Nephron (organoid): ENCODE measurements at regions not wholly inside any gene's neighbourhood (a gene's known extent, or its start where the extent isn't known, plus 50 kb on each side); places are given as distances from the start of the nearest gene placed in this dataset.

Experiments
- H3K27ac Mint-ChIP-seq, 3 experiments: 2 replicates each; pipeline ENCODE4 v1.8.0; 2020; ENCODE audit warnings: mixed read lengths in 3 of 3, mild to moderate bottlenecking in 2 of 3, moderate library complexity in 1 of 3
- H3K27me3 Mint-ChIP-seq: 2 replicates; pipeline ENCODE4 v1.8.0; 2021; ENCODE audit warnings: low read depth, mild to moderate bottlenecking, moderate library complexity, mixed read lengths
- H3K36me3 Mint-ChIP-seq: 2 replicates; pipeline ENCODE4 v1.8.0; 2020; ENCODE audit warnings: low read depth, mixed read lengths
- H3K4me1 Mint-ChIP-seq: 2 replicates; pipeline ENCODE4 v1.8.0; 2020; ENCODE audit warnings: mixed read lengths
- H3K4me3 Mint-ChIP-seq, 3 experiments: 2 replicates each; pipeline ENCODE4 v1.8.0; 2020; ENCODE audit warnings: mild to moderate bottlenecking in 3 of 3, mixed read lengths in 3 of 3, moderate library complexity in 2 of 3
- H3K9me3 Mint-ChIP-seq: 2 replicates; pipeline ENCODE4 v1.8.0; 2020; ENCODE audit warnings: mixed read lengths
- TF ChIP-seq, protein P1 (sequence below), 3 experiments: fragments of 200-600 bp; sonication (generic); IDR thresholded peaks; one replicate each; pipeline ENCODE4 v1.5.0; 2021; ENCODE audit warnings: antibody characterized with exemption in 3 of 3; ENCODE audit not compliant: unreplicated experiment in 3 of 3

DNA sequence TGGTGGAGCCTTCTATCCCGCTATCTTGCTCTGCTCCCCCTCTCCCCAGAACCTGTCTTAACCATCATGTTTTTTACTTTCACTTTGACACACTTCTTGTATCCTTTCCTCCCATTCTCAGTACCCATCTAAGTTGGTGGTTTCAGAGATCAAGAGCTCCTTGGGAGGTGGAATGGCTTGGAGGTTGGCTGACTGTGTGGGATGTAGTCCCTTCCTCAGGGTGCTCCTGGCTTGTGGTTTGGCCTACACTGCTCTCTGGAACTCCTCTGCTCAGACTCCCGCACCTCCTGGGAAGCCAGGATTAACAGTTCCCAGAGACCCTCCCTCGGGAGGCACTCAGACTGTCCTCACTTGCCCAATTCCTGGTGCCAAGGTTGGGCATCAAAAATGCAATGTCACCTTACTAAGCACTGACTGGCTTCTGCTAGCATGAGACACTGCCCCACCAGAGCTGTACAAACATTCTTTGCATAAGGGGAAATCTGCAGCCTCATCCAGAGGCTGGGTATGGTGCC, 93.1 kb upstream of the NAMPT start:
- H3K27me3 Mint-ChIP-seq, result peaks cover 3% of the 10 kb centered on the region
- no peak overlapping the region for H3K4me3 Mint-ChIP-seq
- no peaks in the 10 kb centered on the region for H3K36me3 Mint-ChIP-seq
- H3K9me3 Mint-ChIP-seq, result no peaks in the 10 kb centered on the region
- no peak overlapping the region for H3K27ac Mint-ChIP-seq
- TF ChIP-seq, protein P1, sequence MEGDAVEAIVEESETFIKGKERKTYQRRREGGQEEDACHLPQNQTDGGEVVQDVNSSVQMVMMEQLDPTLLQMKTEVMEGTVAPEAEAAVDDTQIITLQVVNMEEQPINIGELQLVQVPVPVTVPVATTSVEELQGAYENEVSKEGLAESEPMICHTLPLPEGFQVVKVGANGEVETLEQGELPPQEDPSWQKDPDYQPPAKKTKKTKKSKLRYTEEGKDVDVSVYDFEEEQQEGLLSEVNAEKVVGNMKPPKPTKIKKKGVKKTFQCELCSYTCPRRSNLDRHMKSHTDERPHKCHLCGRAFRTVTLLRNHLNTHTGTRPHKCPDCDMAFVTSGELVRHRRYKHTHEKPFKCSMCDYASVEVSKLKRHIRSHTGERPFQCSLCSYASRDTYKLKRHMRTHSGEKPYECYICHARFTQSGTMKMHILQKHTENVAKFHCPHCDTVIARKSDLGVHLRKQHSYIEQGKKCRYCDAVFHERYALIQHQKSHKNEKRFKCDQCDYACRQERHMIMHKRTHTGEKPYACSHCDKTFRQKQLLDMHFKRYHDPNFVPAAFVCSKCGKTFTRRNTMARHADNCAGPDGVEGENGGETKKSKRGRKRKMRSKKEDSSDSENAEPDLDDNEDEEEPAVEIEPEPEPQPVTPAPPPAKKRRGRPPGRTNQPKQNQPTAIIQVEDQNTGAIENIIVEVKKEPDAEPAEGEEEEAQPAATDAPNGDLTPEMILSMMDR (IDR thresholded peaks at IDR 0.05; ENCODE audit: unreplicated experiment in 3 of 3), result no peak
- peaks cover 8% of the 10 kb centered on the region for H3K4me1 Mint-ChIP-seq

DNA sequence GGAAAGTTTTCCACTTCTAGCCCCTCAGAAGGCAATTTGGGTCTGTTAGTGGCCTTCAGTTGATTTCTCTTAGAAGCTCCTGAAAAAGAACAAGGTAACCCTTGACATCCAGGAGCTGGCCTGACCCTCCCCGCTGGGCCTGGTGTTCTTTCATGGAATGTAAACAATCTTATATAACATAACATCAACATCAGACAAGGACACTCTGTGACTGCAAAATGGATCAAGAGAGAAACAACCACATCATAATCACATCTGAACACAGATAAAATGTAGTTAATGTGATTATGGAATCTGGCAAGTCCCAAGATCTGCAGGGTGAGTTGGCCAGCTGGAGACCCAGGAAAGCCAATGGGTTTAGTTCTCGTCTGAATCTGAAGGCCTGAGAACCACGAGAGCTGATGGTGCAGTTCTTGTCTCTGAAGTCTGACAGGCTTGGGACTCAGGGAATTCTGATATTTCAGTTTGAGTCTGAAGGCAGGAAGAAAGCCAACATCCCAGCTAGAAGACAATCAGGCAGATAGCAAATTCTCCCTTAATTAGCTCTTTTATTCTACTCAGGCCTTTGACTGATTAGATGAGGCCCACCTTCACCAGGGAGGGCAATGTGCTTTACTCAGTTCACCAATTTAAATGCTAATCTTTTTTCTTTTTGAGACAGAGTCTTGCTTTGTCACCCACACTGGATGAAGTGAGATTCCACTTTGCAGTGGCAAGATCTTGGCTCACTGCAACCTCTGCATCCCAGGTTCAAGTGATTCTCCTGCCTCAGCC, 91.4 kb upstream of the NAMPT start:
- peaks cover 8% of the 10 kb centered on the region for H3K4me1 Mint-ChIP-seq
- no peaks in the 10 kb centered on the region for H3K36me3 Mint-ChIP-seq
- peaks cover 3% of the 10 kb centered on the region for H3K27me3 Mint-ChIP-seq
- no peak overlapping the region for H3K27ac Mint-ChIP-seq
- TF ChIP-seq, protein P1 (IDR thresholded peaks at IDR 0.05; ENCODE audit: unreplicated experiment in 3 of 3), result no peak
- H3K4me3 Mint-ChIP-seq, result no peak overlapping the region
- H3K9me3 Mint-ChIP-seq, result no peaks in the 10 kb centered on the region

DNA sequence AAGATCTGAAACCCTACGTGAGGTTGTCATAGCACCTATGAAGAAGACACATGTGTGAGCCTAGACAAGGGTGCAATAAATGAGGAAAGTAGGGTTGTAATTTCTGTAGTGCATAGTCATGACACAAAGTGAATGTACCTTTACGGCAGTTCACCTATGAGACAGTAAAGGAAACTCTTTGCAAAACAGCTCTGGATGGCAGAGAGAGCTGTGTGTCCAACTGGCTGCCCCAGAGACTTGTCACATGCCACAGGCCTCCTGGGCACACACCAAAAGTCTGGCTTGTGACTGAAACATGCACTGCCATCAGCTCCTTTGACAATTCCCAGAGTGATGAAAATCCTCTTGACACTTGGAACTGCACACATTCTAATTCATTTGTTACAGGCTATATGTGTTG, 90.7 kb upstream of the NAMPT start:
- no peaks in the 10 kb centered on the region for H3K36me3 Mint-ChIP-seq
- TF ChIP-seq, protein P1 (IDR thresholded peaks at IDR 0.05; ENCODE audit: unreplicated experiment in 3 of 3), result no peak
- peaks cover 6% of the 10 kb centered on the region for H3K4me1 Mint-ChIP-seq
- no peaks in the 10 kb centered on the region for H3K9me3 Mint-ChIP-seq
- no peak overlapping the region for H3K4me3 Mint-ChIP-seq
- no peak overlapping the region for H3K27ac Mint-ChIP-seq
- peaks cover 3% of the 10 kb centered on the region for H3K27me3 Mint-ChIP-seq

DNA sequence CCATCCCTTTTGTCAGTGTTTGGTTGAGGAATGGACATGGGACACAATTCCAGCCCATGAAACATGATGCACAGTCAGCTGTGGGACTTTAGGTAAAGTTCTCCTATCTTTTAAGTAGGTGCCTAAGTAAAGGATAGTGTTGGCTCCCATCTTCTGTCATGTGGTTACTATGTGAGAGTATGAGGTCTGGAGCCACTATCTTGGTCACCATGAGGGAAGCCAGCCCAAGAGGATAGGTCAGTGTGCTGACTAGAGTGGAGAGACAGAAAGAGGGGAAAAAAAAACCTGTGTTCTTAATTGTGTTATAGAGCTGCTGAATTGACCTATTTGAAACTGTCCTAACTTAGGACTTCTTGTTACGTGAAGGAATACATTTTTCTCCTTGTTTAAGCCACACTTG, 89.7 kb upstream of the NAMPT start:
- H3K9me3 Mint-ChIP-seq, result no peaks in the 10 kb centered on the region
- H3K4me1 Mint-ChIP-seq, result no peaks in the 10 kb centered on the region
- no peak overlapping the region for H3K27ac Mint-ChIP-seq
- no peak overlapping the region for H3K4me3 Mint-ChIP-seq
- TF ChIP-seq, protein P1 (IDR thresholded peaks at IDR 0.05; ENCODE audit: unreplicated experiment in 3 of 3), result no peak
- peaks cover 3% of the 10 kb centered on the region for H3K27me3 Mint-ChIP-seq
- H3K36me3 Mint-ChIP-seq, result no peaks in the 10 kb centered on the region

DNA sequence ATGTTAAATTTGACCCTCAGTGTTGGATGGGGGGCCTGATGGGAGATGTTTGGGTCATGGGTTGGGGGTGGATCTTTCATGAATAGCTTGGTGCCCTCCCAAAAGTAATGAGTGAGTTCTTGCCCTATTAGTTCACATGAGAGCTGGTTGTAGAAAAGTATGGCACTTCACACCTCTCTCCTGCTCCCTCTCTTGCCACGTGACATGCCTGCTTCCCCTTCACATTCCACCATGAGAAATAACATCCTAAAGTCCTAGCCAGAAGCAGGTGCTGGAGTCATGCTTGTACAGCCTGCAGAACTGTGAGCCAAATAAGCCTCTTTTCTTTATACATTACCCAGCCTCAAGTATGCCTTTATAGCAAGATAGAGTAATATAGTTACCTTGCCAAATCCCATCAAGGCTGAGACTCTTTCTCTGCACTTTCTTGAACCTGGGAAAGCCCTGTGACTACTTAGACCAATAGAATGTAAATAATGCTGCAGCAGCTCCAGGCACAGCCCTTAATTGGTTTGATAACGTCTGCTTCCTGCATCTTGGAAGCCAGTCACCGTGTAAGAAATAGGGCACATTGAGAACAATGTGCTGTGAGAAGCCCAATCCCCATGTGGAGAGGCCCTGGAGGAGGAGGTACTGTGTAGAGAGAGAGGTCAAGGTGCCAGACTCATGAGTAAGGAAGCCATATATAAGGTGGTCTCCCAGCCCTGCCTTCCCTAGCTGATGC, 88.0 kb upstream of the NAMPT start:
- peaks cover 4% of the 10 kb centered on the region for H3K27me3 Mint-ChIP-seq
- no peak overlapping the region for H3K4me3 Mint-ChIP-seq
- no peak overlapping the region for H3K27ac Mint-ChIP-seq
- TF ChIP-seq, protein P1 (IDR thresholded peaks at IDR 0.05; ENCODE audit: unreplicated experiment in 3 of 3), result no peak
- no peaks in the 10 kb centered on the region for H3K36me3 Mint-ChIP-seq
- H3K9me3 Mint-ChIP-seq, result no peaks in the 10 kb centered on the region
- H3K4me1 Mint-ChIP-seq, result no peaks in the 10 kb centered on the region
